Cardiac muscle cell (in vitro differentiated cells and primary cell): ENCODE measurements at regions not wholly inside any gene's neighbourhood (a gene's known extent, or its start where the extent isn't known, plus 50 kb on each side); places are given as distances from the start of the nearest gene placed in this dataset.
"Not testable (repeated sequence)": the region's sequence is repeated elsewhere in the genome, so short reads cannot be mapped to it uniquely, and the experiment has no call there.

Experiments
- DNase-seq, 2 donors: peaks; one replicate each; pipeline versions ENCODE4 v3.0.0 to v3.0.0-alpha.2; 2010 to 2017; ENCODE audit warnings: low read depth in 1 of 2, low spot score in 1 of 2
- H3K27ac ChIP-seq: fragments of 200-600 bp; sonication (generic); 2 replicates; pipeline ENCODE4 v1.5.1; 2016
- H3K27me3 ChIP-seq: fragments of 200-600 bp; sonication (generic); 2 replicates; pipeline ENCODE4 v1.6.0; 2016; ENCODE audit warnings: control low read depth
- H3K36me3 ChIP-seq: fragments of 200-600 bp; sonication (generic); 2 replicates; pipeline ENCODE4 v1.5.1; 2016; ENCODE audit warnings: control low read depth
- H3K4me1 ChIP-seq: fragments of 200-600 bp; sonication (generic); 2 replicates; pipeline ENCODE4 v1.8.1; 2017; ENCODE audit warnings: low read depth, mild to moderate bottlenecking, mixed run types
- H3K4me3 ChIP-seq: fragments of 200-600 bp; sonication (generic); 2 replicates; pipeline ENCODE4 v1.5.1; 2016; ENCODE audit warnings: mild to moderate bottlenecking
- H3K9me3 ChIP-seq: fragments of 200-600 bp; sonication (generic); 2 replicates; pipeline ENCODE4 v1.5.1; 2017; ENCODE audit warnings: low read depth, mild to moderate bottlenecking, control low read depth
- CTCF ChIP-seq: IDR thresholded peaks from 2 replicates; pipeline ENCODE4 v1.5.1; 2012; ENCODE audit warnings: low read depth, mild to moderate bottlenecking, low read length

- H3K4me3 ChIP-seq, result no peak overlapping the region
- H3K9me3 ChIP-seq, result no peaks in the 10 kb centered on the region
- no peak for DNase-seq
- H3K27me3 ChIP-seq, result no peaks in the 10 kb centered on the region
- H3K4me1 ChIP-seq, result no peaks in the 10 kb centered on the region
- TF ChIP-seq CTCF, result no peak
- H3K27ac ChIP-seq, result no peak overlapping the region
- no peaks in the 10 kb centered on the region for H3K36me3 ChIP-seq
Observed at GRCh38 chr3:82567029-82567600, 805.7 kb upstream of the GBE1 start.

- H3K27ac ChIP-seq, result no peak overlapping the region
- no peaks in the 10 kb centered on the region for H3K27me3 ChIP-seq
- no peaks in the 10 kb centered on the region for H3K36me3 ChIP-seq
- no peak for TF ChIP-seq CTCF
- no peaks in the 10 kb centered on the region for H3K9me3 ChIP-seq
- no peak overlapping the region for H3K4me3 ChIP-seq
- no peaks in the 10 kb centered on the region for H3K4me1 ChIP-seq
- no peak for DNase-seq
Observed at GRCh38 chr3:82562896-82563295, 801.5 kb upstream of the GBE1 start.

- DNase-seq, result no peak
- no peaks in the 10 kb centered on the region for H3K36me3 ChIP-seq
- H3K27me3 ChIP-seq, result no peaks in the 10 kb centered on the region
- H3K9me3 ChIP-seq, result no peaks in the 10 kb centered on the region
- H3K4me3 ChIP-seq, result no peak overlapping the region
- no peak overlapping the region for H3K27ac ChIP-seq
- TF ChIP-seq CTCF, result no peak
- H3K4me1 ChIP-seq, result no peaks in the 10 kb centered on the region
Observed at GRCh38 chr3:82561784-82562183, 800.3 kb upstream of the GBE1 start.

- no peak for DNase-seq
- Histone ChIP-seq H3K36me3 (no peaks in the 10 kb centered on the region), H3K9me3 (no peaks in the 10 kb centered on the region), H3K4me1 (no peaks in the 10 kb centered on the region), H3K27me3 (no peaks in the 10 kb centered on the region), H3K27ac (no peak overlapping the region), H3K4me3 (no peak overlapping the region)
- no peak for TF ChIP-seq CTCF
Observed at GRCh38 chr3:82558081-82558480, 796.6 kb upstream of the GBE1 start.

GRCh38 chr3:82556113-82556512 lies 794.7 kb upstream of the GBE1 start:
- H3K4me3 ChIP-seq, result no peak overlapping the region
- DNase-seq, result peak in 1 of 2 donors; percentile 10
- H3K36me3 ChIP-seq, result no peaks in the 10 kb centered on the region
- H3K9me3 ChIP-seq, result no peaks in the 10 kb centered on the region
- H3K4me1 ChIP-seq, result no peaks in the 10 kb centered on the region
- H3K27me3 ChIP-seq, result no peaks in the 10 kb centered on the region
- no peak for TF ChIP-seq CTCF
- H3K27ac ChIP-seq, result no peak overlapping the region

GRCh38 chr3:82542556-82542955 lies 781.1 kb upstream of the GBE1 start:
- not testable (repeated sequence) for DNase-seq, H3K27me3 ChIP-seq, H3K36me3 ChIP-seq, H3K9me3 ChIP-seq, H3K4me3 ChIP-seq, H3K27ac ChIP-seq, H3K4me1 ChIP-seq
